Activated CD4-positive, alpha-beta T cell treated with anti-CD3 and anti-CD28 coated beads, Interleukin-2, amount 10 ng/mL, durations not matched to agents 24 days and 14 days (primary cell): ENCODE measurements at regions not wholly inside any gene's neighbourhood (a gene's known extent, or its start where the extent isn't known, plus 50 kb on each side); places are given as distances from the start of the nearest gene placed in this dataset.
"Not testable (repeated sequence)": the region's sequence is repeated elsewhere in the genome, so short reads cannot be mapped to it uniquely, and the experiment has no call there.

ENCODE experiments used
- DNase-seq: peaks from one replicate; pipeline ENCODE4 v3.0.0; 2022
- H3K27ac Mint-ChIP-seq: one replicate; pipeline ENCODE4 v1.8.0; 2022; ENCODE audit warnings: mild to moderate bottlenecking, mixed read lengths
- H3K27me3 Mint-ChIP-seq: one replicate; pipeline ENCODE4 v1.8.0; 2022; ENCODE audit warnings: mixed read lengths
- H3K36me3 Mint-ChIP-seq: one replicate; pipeline ENCODE4 v1.8.0; 2022; ENCODE audit warnings: low read depth, mild to moderate bottlenecking, mixed read lengths
- H3K4me1 Mint-ChIP-seq: one replicate; pipeline ENCODE4 v1.8.0; 2021; ENCODE audit warnings: mixed read lengths
- H3K4me3 Mint-ChIP-seq: one replicate; pipeline ENCODE4 v1.8.0; 2022; ENCODE audit warnings: mild to moderate bottlenecking, moderate library complexity, mixed read lengths
- H3K9me3 Mint-ChIP-seq: one replicate; pipeline ENCODE4 v1.8.0; 2021; ENCODE audit warnings: mixed read lengths
- intact Hi-C: fragments of 100-400 bp; cut with micrococcal nuclease; formaldehyde crosslinking; loops from one replicate; pipeline ENCODE4 v1.15.1; 2023

DNA sequence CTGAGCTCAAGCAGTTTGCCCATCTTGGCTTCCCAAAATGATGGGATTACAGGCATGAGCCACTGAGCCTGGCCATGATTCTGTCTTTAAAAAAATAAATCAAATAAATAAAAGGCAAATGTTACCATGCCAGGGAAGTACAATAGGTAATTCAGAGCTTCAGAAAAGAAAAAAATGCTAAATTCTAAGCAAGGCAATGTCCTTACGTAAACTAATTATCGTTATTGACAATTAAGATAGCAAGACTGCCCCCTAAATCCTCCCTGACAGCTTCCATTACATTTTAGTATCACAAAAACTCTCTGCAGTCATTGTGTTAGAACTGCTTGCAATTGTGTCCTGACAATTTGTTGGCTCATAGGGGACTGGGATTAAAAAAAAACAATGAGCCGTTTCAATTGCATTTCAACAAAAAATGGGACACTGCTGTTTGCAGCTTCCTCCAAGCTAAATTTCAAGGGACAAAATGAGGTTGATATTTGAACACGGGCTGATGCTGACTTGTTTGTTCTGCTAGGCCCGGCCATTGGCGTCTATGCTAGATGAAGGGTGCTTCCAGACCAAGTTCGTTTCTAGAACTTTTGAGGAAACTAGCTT lies 88.9 kb downstream of the MOGAT1 start:
- DNase-seq = no peak
- Mint-ChIP-seq H3K4me3 (no peak overlapping the region), H3K27ac (no peak overlapping the region), H3K27me3 (peaks cover 8% of the 10 kb centered on the region), H3K9me3 (no peaks in the 10 kb centered on the region), H3K4me1 (peaks cover 2% of the 10 kb centered on the region), H3K36me3 (no peaks in the 10 kb centered on the region)
- intact Hi-C loops = no loop called here

DNA sequence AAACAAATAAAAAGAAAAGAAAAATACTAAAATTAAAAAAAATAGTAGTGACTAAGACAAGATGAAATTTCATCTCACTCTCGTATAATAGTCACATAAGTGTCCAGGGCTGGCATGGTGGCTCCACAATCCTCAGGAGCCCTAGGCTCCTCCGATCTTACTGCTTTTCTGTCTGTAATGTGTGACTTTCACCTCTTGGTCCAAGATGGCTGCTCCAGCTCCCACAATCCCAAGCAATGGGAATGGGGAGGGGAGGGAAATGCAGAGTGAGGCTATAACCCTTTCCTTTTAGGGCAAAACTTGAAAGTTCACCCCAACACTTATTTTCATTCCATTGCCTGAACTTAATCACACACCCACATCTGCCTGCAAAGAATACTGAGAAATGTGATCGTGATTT lies 90.4 kb downstream of the MOGAT1 start:
- no peak for DNase-seq
- Mint-ChIP-seq H3K4me3 (no peak overlapping the region), H3K9me3 (no peaks in the 10 kb centered on the region), H3K36me3 (no peaks in the 10 kb centered on the region), H3K27me3 (peaks cover 15% of the 10 kb centered on the region), H3K27ac (no peak overlapping the region), H3K4me1 (no peaks in the 10 kb centered on the region)
- intact Hi-C loops = no loop called here

DNA sequence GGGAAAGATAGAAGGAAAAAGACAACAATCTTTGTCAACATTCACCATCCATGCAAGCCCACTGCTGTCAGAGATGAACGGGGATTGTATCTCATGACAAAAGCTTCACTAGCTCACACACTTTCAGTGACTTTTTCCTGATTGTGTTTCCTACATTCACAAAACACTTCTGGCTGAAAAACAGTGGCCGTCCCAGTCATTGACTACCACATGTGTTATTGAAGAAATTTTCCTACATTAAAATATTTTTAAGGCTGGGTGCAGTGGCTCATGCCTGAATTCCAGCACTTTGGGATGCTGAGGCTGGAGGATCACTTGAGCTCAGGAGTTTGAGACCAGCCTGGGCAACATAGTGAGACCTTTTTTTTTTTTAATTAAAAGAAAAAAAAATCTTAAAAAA lies 90.9 kb downstream of the MOGAT1 start:
- no peak for DNase-seq
- Mint-ChIP-seq H3K27me3 (peaks cover 16% of the 10 kb centered on the region), H3K4me1 (no peaks in the 10 kb centered on the region), H3K4me3 (no peak overlapping the region), H3K27ac (no peak overlapping the region), H3K9me3 (no peaks in the 10 kb centered on the region), H3K36me3 (no peaks in the 10 kb centered on the region)
- intact Hi-C loops = no loop called here

DNA sequence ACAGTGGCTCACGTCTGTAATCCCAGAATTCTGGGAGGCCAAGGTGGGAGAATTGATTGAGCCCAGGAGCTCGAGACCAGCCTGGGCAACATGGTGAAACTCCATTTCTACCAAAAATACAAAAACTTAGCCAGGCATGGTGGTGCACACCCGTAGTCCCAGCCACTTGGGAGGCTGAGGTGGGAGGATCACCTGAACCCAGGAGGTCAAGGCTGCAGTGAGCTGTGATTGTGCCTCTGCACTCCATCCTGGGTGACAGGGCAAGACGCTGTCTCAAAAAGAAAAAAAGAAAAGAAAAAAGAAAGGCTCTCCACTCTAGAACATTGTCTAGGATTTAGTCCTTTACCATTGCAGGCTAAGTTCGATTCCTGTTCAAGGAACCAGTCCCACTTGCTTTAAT lies 94.4 kb downstream of the MOGAT1 start:
- peaks cover 26% of the 10 kb centered on the region for H3K27me3 Mint-ChIP-seq
- H3K36me3 Mint-ChIP-seq, H3K9me3 Mint-ChIP-seq, H3K27ac Mint-ChIP-seq, H3K4me3 Mint-ChIP-seq, H3K4me1 Mint-ChIP-seq, DNase-seq, intact Hi-C loops: not testable (repeated sequence)

DNA sequence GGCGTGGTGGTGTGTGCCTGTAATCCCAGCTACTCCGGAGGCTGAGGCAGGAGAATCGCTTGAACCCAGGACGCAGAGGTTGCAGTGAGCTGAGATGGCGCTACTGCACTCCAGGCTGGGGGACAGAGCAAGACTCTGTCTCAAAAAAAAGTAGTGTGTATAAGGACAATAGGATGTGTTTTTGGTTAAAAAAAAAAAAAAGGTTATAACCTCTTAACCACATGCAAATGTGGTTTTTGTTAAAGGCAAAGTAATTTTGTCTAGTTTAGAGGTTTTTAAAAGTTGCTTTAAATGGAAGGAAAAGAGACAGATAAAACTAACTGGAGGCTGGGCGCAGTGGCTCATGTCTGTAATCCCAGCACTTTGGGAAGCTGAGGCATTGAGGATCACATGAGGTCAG lies 92.8 kb upstream of the ACSL3 start:
- H3K27ac Mint-ChIP-seq, DNase-seq, H3K4me1 Mint-ChIP-seq, H3K36me3 Mint-ChIP-seq, intact Hi-C loops, H3K9me3 Mint-ChIP-seq, H3K4me3 Mint-ChIP-seq: not testable (repeated sequence)
- H3K27me3 Mint-ChIP-seq = peaks cover 25% of the 10 kb centered on the region

DNA sequence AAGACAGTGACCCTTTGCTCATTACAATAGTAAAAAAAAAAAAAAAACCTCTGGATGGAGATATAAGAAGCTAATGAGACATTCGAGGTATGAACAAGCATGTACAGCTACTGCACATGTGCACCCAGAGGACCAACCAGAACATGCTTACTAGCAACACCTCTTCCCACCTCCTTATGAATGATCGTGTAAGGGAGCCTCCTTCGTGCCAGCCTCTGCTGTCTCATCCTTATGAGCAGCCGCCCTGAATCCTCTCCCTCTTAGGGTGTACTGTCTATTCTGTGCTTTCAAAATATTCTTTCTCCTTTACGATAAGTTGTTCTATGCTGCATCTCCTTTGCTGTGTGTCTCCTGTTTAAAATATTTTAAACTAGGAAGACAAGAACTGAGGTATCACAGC lies 91.4 kb upstream of the ACSL3 start:
- intact Hi-C loops = no loop called here
- Mint-ChIP-seq H3K27ac (no peak overlapping the region), H3K4me1 (peaks cover 3% of the 10 kb centered on the region), H3K36me3 (no peaks in the 10 kb centered on the region), H3K27me3 (peaks cover 26% of the 10 kb centered on the region), H3K9me3 (no peaks in the 10 kb centered on the region), H3K4me3 (no peak overlapping the region)
- no peak for DNase-seq

DNA sequence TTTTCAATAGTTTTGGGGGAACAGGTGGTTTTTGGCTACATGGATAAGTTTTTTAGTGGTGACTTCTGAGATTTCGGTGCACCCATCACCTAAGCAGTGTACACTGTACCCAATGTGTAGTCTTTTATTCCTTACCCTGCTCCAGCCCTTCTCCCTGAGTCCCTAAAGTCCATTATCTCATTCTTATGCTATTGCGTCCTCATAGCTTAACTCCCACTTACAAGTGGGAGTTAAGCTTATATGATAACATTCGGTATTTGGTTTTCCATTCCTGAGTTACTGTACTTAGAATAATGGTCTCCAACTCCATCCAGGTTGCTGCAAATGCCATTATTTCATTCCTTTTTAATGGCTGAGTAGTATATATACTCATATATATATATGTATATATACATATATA lies 90.9 kb upstream of the ACSL3 start:
- Mint-ChIP-seq H3K4me1 (peaks cover 3% of the 10 kb centered on the region), H3K36me3 (no peaks in the 10 kb centered on the region), H3K27ac (no peak overlapping the region), H3K9me3 (no peaks in the 10 kb centered on the region), H3K27me3 (peaks cover 28% of the 10 kb centered on the region), H3K4me3 (no peak overlapping the region)
- intact Hi-C loops = no loop called here
- DNase-seq = no peak

DNA sequence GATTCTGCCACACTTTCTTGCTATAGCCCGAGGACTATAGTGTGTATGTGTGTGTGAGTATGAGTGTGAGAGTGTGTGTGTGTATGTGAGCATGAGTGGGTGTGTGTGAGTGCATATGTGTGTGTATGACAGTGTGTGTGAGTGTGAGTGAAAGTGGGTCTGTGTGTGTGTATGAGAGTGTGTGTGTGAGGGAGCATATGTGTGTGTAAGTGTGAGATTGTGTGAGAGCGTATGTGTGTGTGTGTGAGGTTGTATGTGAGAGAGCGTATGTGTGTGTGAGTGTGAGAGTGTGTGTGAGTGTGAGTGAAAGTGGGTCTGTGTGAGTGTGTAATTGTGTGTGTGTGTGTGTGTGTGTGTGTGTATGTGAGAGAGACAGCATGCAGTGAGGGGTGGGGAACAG lies 89.0 kb upstream of the ACSL3 start:
- H3K27ac Mint-ChIP-seq = no peak overlapping the region
- no peak for DNase-seq
- H3K4me3 Mint-ChIP-seq = no peak overlapping the region
- intact Hi-C loops = no loop called here
- no peaks in the 10 kb centered on the region for H3K9me3 Mint-ChIP-seq
- peaks cover 3% of the 10 kb centered on the region for H3K4me1 Mint-ChIP-seq
- H3K27me3 Mint-ChIP-seq = peaks cover 24% of the 10 kb centered on the region
- H3K36me3 Mint-ChIP-seq = no peaks in the 10 kb centered on the region

DNA sequence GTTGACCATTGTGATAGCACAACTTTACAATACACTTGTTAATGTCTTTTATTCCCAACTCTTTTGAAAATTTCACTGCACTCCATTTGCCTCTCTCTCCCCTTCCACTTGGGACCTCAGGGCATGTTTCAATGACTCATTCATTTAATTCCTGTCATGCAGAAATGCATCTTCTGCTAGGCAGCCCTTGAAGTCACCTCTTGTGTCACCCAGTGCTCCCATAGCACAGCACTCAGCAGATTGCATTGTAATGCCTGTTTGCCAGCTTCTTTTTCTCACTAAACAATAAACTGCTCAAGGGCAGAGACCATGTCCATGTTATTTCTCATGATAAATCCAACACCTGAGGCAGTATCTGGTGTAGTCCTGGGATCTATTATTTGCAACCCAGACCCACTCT lies 85.9 kb upstream of the ACSL3 start:
- H3K27me3 Mint-ChIP-seq = peaks cover 13% of the 10 kb centered on the region

DNA sequence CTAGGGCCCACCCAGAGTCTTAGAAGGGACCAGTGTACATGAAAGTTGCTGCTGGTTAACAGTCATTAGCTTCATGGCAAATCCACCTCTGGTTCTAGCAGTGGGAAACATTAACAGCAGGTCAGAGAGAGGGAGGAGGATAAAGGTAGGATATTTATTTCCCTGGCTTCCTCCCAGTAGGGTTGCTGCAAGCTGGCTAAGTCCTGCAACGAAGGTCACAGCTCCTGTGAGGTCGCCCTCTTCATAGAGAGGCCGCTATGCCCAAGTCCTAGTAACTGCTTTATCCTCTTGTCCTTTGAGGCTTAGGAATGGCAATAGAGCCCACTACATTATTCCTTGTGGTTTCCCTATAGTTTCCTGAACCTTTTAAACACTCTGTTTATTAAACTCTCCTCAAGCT lies 84.0 kb upstream of the ACSL3 start:
- Mint-ChIP-seq H3K9me3 (peaks cover 4% of the 10 kb centered on the region), H3K4me3 (no peak overlapping the region), H3K4me1 (no peaks in the 10 kb centered on the region), H3K27ac (no peak overlapping the region), H3K36me3 (no peaks in the 10 kb centered on the region), H3K27me3 (peaks cover 21% of the 10 kb centered on the region)
- intact Hi-C loops = no loop called here
- no peak for DNase-seq

More for the DNA sequence above, 85.9 kb upstream of the ACSL3 start:
- intact Hi-C loops = no loop called here
- Mint-ChIP-seq H3K4me1 (no peaks in the 10 kb centered on the region), H3K4me3 (no peak overlapping the region), H3K9me3 (no peaks in the 10 kb centered on the region), H3K27ac (no peak overlapping the region), H3K36me3 (no peaks in the 10 kb centered on the region)
- DNase-seq = no peak

DNA sequence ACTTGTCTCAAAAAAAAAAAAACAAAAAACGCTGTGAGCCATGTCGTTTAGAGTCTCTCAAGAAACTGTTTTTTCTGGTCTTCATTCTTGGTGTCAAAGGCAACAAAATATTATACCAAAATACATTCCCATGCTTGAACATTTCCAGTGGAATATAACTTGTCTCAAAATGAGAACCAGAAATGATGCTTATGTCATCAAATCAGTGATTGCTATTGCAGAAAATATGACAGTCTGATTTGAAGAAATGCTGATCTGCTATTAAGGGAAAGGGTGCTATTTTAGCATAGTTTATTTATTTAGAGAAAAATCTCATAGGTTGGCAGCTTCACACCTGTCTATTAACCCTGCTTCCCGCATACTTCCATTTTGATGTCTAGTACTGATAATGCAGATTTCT lies 82.4 kb upstream of the ACSL3 start:
- intact Hi-C loops = no loop called here

DNA sequence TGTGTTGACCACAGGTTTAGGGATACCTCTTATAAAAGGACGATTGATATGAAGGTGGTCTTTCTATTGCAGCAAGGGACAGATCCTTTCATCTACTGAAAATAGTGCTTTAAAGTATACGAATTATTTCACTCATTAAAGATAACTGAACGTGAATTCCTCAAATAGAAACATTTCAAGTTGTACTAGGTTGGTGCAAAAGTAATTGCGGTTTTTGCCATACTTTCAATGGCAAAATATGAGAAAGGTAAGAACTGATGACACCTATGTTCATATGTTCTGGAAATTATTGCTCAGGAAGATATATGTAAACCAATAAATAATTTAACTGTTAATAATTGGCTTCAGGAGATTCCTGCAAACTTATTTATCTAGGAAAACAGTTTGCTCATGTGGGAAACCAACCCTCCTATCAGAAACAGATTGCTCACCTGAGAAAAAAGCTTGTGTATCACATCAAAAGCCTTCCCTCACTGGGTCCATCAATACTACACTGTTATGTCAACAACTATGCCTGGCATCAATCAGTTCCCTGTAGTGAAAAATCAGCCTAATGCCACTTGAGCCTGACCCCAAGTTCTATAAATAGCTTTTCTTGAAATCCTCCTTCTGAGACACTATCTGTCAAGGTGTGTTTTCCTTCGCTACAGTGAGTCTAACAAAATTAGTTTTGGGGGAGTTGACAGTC lies 81.5 kb upstream of the ACSL3 start:
- no peak overlapping the region for H3K27ac Mint-ChIP-seq
- no peaks in the 10 kb centered on the region for H3K36me3 Mint-ChIP-seq
- H3K4me1 Mint-ChIP-seq = no peaks in the 10 kb centered on the region
- peaks cover 7% of the 10 kb centered on the region for H3K9me3 Mint-ChIP-seq
- DNase-seq = no peak
- intact Hi-C loops = no loop called here
- peaks cover 28% of the 10 kb centered on the region for H3K27me3 Mint-ChIP-seq
- H3K4me3 Mint-ChIP-seq = no peak overlapping the region

More for the DNA sequence above, 82.4 kb upstream of the ACSL3 start:
- Mint-ChIP-seq H3K27me3 (peaks cover 26% of the 10 kb centered on the region), H3K36me3 (no peaks in the 10 kb centered on the region), H3K4me1 (no peaks in the 10 kb centered on the region), H3K4me3 (no peak overlapping the region), H3K27ac (no peak overlapping the region), H3K9me3 (peaks cover 7% of the 10 kb centered on the region)
- no peak for DNase-seq

DNA sequence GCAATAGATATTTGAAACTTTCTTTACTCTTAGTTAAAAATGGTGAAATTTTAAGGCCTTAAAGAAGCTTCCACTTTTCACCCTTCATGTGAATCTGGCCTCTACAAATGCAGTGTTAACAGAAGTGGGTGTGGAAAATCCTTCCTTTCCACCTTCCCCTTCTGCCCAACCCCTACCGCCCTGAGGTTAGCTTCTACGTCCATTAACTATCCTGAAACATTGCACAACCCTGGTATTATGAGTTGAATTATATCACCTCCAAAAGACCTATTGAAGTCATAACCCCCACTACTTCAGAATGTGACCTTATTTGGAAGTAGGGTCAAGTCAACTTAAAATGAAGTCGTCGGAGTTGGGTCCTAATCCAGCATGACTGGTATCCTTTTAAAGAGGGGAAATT lies 80.8 kb upstream of the ACSL3 start:
- H3K27me3 Mint-ChIP-seq = peaks cover 25% of the 10 kb centered on the region
- H3K4me3 Mint-ChIP-seq = no peak overlapping the region
- intact Hi-C loops = no loop called here
- H3K9me3 Mint-ChIP-seq = peaks cover 7% of the 10 kb centered on the region
- H3K4me1 Mint-ChIP-seq = no peaks in the 10 kb centered on the region
- H3K27ac Mint-ChIP-seq = no peak overlapping the region
- no peaks in the 10 kb centered on the region for H3K36me3 Mint-ChIP-seq
- no peak for DNase-seq

DNA sequence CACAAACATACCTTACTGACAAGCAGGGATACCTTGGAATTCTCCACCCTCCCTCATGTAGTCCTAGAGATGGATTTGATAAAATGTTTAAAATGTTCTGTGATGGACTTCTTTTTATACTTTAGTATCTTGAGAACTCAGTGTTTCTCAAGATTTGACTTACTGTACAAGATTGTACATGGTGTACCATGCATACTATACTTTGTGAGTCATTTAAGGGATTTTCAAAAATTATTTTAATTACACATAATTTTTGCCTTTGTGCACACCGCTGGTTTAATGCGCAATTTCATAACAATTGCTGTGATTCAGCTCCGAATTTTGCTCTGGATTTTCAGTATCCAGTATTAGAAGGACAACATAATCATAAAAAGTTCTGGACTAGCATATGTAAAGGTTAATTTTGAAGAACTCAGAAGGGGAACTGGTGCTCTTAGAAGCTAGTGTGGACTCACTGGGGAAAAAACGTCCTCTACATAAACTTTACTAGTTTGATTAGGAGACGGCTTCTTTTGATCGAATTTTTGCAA lies 78.6 kb upstream of the ACSL3 start:
- H3K27me3 Mint-ChIP-seq = peaks cover 25% of the 10 kb centered on the region
- H3K4me3 Mint-ChIP-seq = no peak overlapping the region
- intact Hi-C loops = no loop called here
- H3K9me3 Mint-ChIP-seq = peaks cover 16% of the 10 kb centered on the region
- H3K4me1 Mint-ChIP-seq = peaks cover 3% of the 10 kb centered on the region
- H3K36me3 Mint-ChIP-seq = no peaks in the 10 kb centered on the region
- H3K27ac Mint-ChIP-seq = no peak overlapping the region
- no peak for DNase-seq

DNA sequence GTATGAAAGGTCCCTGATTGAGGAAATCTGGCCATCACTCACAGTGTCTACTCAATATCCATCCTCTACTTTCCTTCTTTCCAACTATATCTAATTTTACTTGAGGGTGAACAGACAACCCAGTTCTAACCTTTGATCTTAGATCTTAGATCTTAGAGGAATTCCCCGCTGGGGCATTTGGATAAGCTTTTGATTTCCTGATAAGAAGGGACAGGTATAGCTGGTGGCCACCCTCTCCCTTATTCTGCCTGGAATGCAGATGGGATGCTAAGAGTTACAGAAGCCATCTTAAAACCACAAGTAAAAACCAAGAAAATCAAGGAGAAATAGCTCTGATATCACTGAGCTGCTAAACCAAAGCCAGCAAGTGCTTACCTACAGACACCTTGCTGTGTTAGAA lies 77.2 kb upstream of the ACSL3 start:
- no peak for DNase-seq
- no peaks in the 10 kb centered on the region for H3K36me3 Mint-ChIP-seq
- intact Hi-C loops = no loop called here
- peaks cover 25% of the 10 kb centered on the region for H3K27me3 Mint-ChIP-seq
- no peak overlapping the region for H3K27ac Mint-ChIP-seq
- peaks cover 16% of the 10 kb centered on the region for H3K9me3 Mint-ChIP-seq
- H3K4me1 Mint-ChIP-seq = peaks cover 3% of the 10 kb centered on the region
- no peak overlapping the region for H3K4me3 Mint-ChIP-seq
